ENCODE measurements at regions not wholly inside any gene's neighbourhood (a gene's known extent, or its start where the extent isn't known, plus 50 kb on each side); places are given as distances from the start of the nearest gene placed in this dataset.
A peak's percentile ranks its signal among the peaks of the same experiment; 100 is the strongest.
"Not testable (repeated sequence)": the region's sequence is repeated elsewhere in the genome, so short reads cannot be mapped to it uniquely, and the experiment has no call there.

- H3K27me3 ChIP-seq (ENCODE audit: control insufficient read depth in 1 of 2, insufficient read depth in 2 of 2, low read length in 1 of 2); ATAC-seq (ENCODE audit: low FRiP score); H3K9me3 ChIP-seq (ENCODE audit: control insufficient read depth, low read length); H3K27ac ChIP-seq (ENCODE audit: low read depth in 1 of 2, low read length in 2 of 2); H3K4me3 ChIP-seq (ENCODE audit: low read length in 2 of 2); intact Hi-C loops (cut with DNase I); H3K4me1 ChIP-seq (ENCODE audit: control insufficient read depth in 1 of 2, insufficient read depth in 2 of 2, low read length in 2 of 2); H3K36me3 ChIP-seq (ENCODE audit: control insufficient read depth in 1 of 2, insufficient read depth in 2 of 2, low read length in 1 of 2); DNase-seq: not testable (repeated sequence)
- WGBS, 2 donors = no CpG with 5 or more reads among the region's 9 CpGs
Observed at GRCh38 chr2:110315054-110315820, 102.9 kb upstream of the MTLN start.

- H3K9me3 ChIP-seq (ENCODE audit: control insufficient read depth, low read length); intact Hi-C loops (cut with DNase I); H3K4me3 ChIP-seq (ENCODE audit: low read length in 2 of 2); H3K36me3 ChIP-seq (ENCODE audit: control insufficient read depth in 1 of 2, insufficient read depth in 2 of 2, low read length in 1 of 2); H3K27me3 ChIP-seq (ENCODE audit: control insufficient read depth in 1 of 2, insufficient read depth in 2 of 2, low read length in 1 of 2); ATAC-seq (ENCODE audit: low FRiP score); DNase-seq; H3K27ac ChIP-seq (ENCODE audit: low read depth in 1 of 2, low read length in 2 of 2); H3K4me1 ChIP-seq (ENCODE audit: control insufficient read depth in 1 of 2, insufficient read depth in 2 of 2, low read length in 2 of 2): not testable (repeated sequence)
- 97 to 100% methylated on average over 2 of the region's 10 CpGs for WGBS, 2 donors
Observed at GRCh38 chr2:110314472-110314871, 102.1 kb upstream of the MTLN start.

- H3K27me3 ChIP-seq (ENCODE audit: control insufficient read depth in 1 of 2, insufficient read depth in 2 of 2, low read length in 1 of 2); ATAC-seq (ENCODE audit: low FRiP score); intact Hi-C loops (cut with DNase I): not testable (repeated sequence)
Observed at GRCh38 chr2:110313032-110313431, 100.7 kb upstream of the MTLN start.

GRCh38 chr2:110311713-110312444, 99.5 kb upstream of the MTLN start:
- H3K4me1 ChIP-seq (ENCODE audit: control insufficient read depth in 1 of 2, insufficient read depth in 2 of 2, low read length in 2 of 2); H3K27me3 ChIP-seq (ENCODE audit: control insufficient read depth in 1 of 2, insufficient read depth in 2 of 2, low read length in 1 of 2); ATAC-seq (ENCODE audit: low FRiP score); H3K36me3 ChIP-seq (ENCODE audit: control insufficient read depth in 1 of 2, insufficient read depth in 2 of 2, low read length in 1 of 2); H3K27ac ChIP-seq (ENCODE audit: low read depth in 1 of 2, low read length in 2 of 2); intact Hi-C loops (cut with DNase I); H3K9me3 ChIP-seq (ENCODE audit: control insufficient read depth, low read length); H3K4me3 ChIP-seq (ENCODE audit: low read length in 2 of 2): not testable (repeated sequence)
- peak in 1 of 2 donors; percentile 23 for DNase-seq
- 83 to 90% methylated on average over 3 of the region's 10 CpGs for WGBS, 2 donors

More at GRCh38 chr2:110313032-110313431, 100.7 kb upstream of the MTLN start:
- H3K36me3 ChIP-seq (ENCODE audit: control insufficient read depth in 1 of 2, insufficient read depth in 2 of 2, low read length in 1 of 2); H3K9me3 ChIP-seq (ENCODE audit: control insufficient read depth, low read length); DNase-seq; H3K27ac ChIP-seq (ENCODE audit: low read depth in 1 of 2, low read length in 2 of 2); H3K4me3 ChIP-seq (ENCODE audit: low read length in 2 of 2); H3K4me1 ChIP-seq (ENCODE audit: control insufficient read depth in 1 of 2, insufficient read depth in 2 of 2, low read length in 2 of 2): not testable (repeated sequence)

GRCh38 chr2:110310988-110311475, 98.7 kb upstream of the MTLN start:
- H3K36me3 ChIP-seq (ENCODE audit: control insufficient read depth in 1 of 2, insufficient read depth in 2 of 2, low read length in 1 of 2); H3K27ac ChIP-seq (ENCODE audit: low read depth in 1 of 2, low read length in 2 of 2); DNase-seq; H3K27me3 ChIP-seq (ENCODE audit: control insufficient read depth in 1 of 2, insufficient read depth in 2 of 2, low read length in 1 of 2); H3K9me3 ChIP-seq (ENCODE audit: control insufficient read depth, low read length); H3K4me3 ChIP-seq (ENCODE audit: low read length in 2 of 2); H3K4me1 ChIP-seq (ENCODE audit: control insufficient read depth in 1 of 2, insufficient read depth in 2 of 2, low read length in 2 of 2); ATAC-seq (ENCODE audit: low FRiP score); intact Hi-C loops (cut with DNase I): not testable (repeated sequence)

- H3K4me3 ChIP-seq (ENCODE audit: low read length in 2 of 2); H3K36me3 ChIP-seq (ENCODE audit: control insufficient read depth in 1 of 2, insufficient read depth in 2 of 2, low read length in 1 of 2); ATAC-seq (ENCODE audit: low FRiP score); H3K27ac ChIP-seq (ENCODE audit: low read depth in 1 of 2, low read length in 2 of 2); DNase-seq; H3K9me3 ChIP-seq (ENCODE audit: control insufficient read depth, low read length); H3K4me1 ChIP-seq (ENCODE audit: control insufficient read depth in 1 of 2, insufficient read depth in 2 of 2, low read length in 2 of 2); H3K27me3 ChIP-seq (ENCODE audit: control insufficient read depth in 1 of 2, insufficient read depth in 2 of 2, low read length in 1 of 2); intact Hi-C loops (cut with DNase I): not testable (repeated sequence)
- 31 to 56% methylated on average over 2 to 3 of the region's 3 CpGs for WGBS, 2 donors
Observed at GRCh38 chr2:110308728-110309127, 96.4 kb upstream of the MTLN start.

GRCh38 chr2:110292807-110293206, 80.5 kb upstream of the MTLN start:
- intact Hi-C loops (cut with DNase I); H3K9me3 ChIP-seq (ENCODE audit: control insufficient read depth, low read length); ATAC-seq (ENCODE audit: low FRiP score); DNase-seq; H3K27ac ChIP-seq (ENCODE audit: low read depth in 1 of 2, low read length in 2 of 2); H3K27me3 ChIP-seq (ENCODE audit: control insufficient read depth in 1 of 2, insufficient read depth in 2 of 2, low read length in 1 of 2); H3K4me1 ChIP-seq (ENCODE audit: control insufficient read depth in 1 of 2, insufficient read depth in 2 of 2, low read length in 2 of 2); H3K36me3 ChIP-seq (ENCODE audit: control insufficient read depth in 1 of 2, insufficient read depth in 2 of 2, low read length in 1 of 2); H3K4me3 ChIP-seq (ENCODE audit: low read length in 2 of 2): not testable (repeated sequence)
- WGBS, 2 donors = 86% methylated on average over 3 of the region's 4 CpGs; no CpG with 5 or more reads in 1 of the 2 donors

GRCh38 chr2:110291909-110292579, 79.7 kb upstream of the MTLN start:
- H3K27ac ChIP-seq (ENCODE audit: low read depth in 1 of 2, low read length in 2 of 2); H3K4me3 ChIP-seq (ENCODE audit: low read length in 2 of 2); H3K9me3 ChIP-seq (ENCODE audit: control insufficient read depth, low read length); H3K4me1 ChIP-seq (ENCODE audit: control insufficient read depth in 1 of 2, insufficient read depth in 2 of 2, low read length in 2 of 2); H3K36me3 ChIP-seq (ENCODE audit: control insufficient read depth in 1 of 2, insufficient read depth in 2 of 2, low read length in 1 of 2); H3K27me3 ChIP-seq (ENCODE audit: control insufficient read depth in 1 of 2, insufficient read depth in 2 of 2, low read length in 1 of 2); intact Hi-C loops (cut with DNase I): not testable (repeated sequence)
- DNase-seq (peak; percentile 67 to 74), ATAC-seq (ENCODE audit: low FRiP score) (peak; percentile 80)
- 46 to 50% methylated on average over 5 to 6 of the region's 6 CpGs for WGBS, 2 donors

Measured in aorta (tissue), 5 donors.